HG03159 (cell line): ENCODE measurements at regions not wholly inside any gene's neighbourhood (a gene's known extent, or its start where the extent isn't known, plus 50 kb on each side); places are given as distances from the start of the nearest gene placed in this dataset.

Experiments
- ATAC-seq: cut with Tn5 transposase; IDR thresholded peaks from one replicate; pipeline ENCODE4 v1.9.1; 2021; ENCODE audit warnings: mild to moderate bottlenecking, moderate library complexity; ENCODE audit not compliant: unreplicated experiment

GRCh38 chr16:77652399-77652798, 69.9 kb upstream of the NUDT7 start:
- ATAC-seq: no peak

DNA sequence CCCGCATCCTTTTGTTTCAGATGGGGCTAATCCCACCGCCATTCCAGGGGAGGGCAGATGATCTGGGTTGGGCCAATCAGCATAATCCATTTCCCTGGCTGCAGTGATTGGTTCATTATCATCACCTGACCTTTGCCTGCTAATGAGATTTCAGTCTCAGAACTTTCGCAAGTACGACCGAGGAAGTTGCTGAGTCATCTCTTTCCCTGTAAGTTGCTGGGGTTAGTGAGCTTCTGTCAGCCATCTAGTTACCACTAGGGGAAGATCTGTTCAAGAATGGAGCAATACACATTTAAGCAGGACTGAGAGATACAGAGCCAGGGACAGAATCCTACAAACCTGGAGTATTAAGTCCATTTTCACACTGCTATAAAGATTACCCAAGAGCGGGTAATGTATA, 65.3 kb upstream of the NUDT7 start:
- no peak for ATAC-seq

- ATAC-seq: no peak
Observed at GRCh38 chr16:77660311-77660710, 62.0 kb upstream of the NUDT7 start.

DNA sequence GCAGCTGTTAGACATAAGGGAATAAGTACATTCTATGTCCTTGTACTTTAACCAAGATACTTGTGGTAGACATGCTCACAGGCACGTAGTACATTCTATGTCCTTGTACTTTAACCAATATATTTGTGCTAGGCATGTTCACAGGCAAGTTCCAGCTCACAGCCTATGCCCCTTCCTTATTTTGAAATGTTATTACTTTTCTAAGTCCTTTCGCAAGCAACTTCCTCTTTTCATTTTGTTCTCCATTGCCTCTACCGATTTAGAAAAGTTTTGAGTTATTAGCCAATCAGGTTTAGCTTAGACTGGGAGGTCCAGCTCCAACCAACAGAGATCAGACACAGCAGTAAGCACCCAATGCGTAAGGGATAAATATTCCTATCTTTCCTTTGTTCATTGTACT, 60.1 kb upstream of the NUDT7 start:
- no peak for ATAC-seq

- ATAC-seq: no peak
Observed at GRCh38 chr16:77663711-77664110, 58.6 kb upstream of the NUDT7 start.

- no peak for ATAC-seq
Observed at GRCh38 chr16:77666771-77667170, 55.5 kb upstream of the NUDT7 start.

- no peak for ATAC-seq
Observed at GRCh38 chr16:77668201-77668600, 54.1 kb upstream of the NUDT7 start.

DNA sequence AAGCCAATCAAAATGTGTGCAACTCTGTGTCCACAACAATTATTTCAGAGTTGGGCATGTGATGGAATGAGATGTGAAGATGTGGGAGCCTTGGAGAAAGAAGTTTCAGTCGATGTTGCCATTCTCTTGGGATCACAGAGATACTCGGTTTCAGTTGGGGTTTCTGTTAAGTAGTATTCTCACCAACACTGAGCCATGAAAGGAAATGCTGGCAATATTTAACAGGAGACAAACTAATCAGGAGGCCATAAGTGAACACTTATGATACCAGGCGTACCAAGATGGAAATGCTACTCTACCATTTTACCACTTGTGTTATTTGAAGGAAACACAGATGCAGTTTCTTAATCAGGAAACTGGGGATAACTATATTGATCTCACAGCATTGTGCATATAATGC, 53.3 kb upstream of the NUDT7 start:
- no peak for ATAC-seq
